ENCODE measurements at regions not wholly inside any gene's neighbourhood (a gene's known extent, or its start where the extent isn't known, plus 50 kb on each side); places are given as distances from the start of the nearest gene placed in this dataset.

DNA sequence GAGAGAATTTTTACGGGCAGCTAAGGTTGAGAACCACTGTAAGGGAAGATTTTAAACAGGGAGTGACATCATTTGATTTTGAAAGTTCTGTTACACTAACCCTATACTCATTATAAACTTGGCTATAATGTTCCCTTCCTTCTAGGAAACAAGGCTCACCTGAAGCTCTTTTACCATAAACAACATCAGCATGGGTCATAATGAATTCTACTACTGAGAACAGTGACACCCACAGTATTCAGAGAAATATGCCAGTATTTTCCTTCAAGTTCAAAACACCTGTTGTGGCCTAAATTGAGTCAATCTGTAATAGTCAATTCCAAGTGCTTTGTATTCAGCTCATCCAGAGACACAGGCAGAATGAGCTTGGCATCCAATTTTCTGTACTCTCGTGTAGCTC lies 175.3 kb upstream of the STT3B start:
- no peak for DNase-seq

DNA sequence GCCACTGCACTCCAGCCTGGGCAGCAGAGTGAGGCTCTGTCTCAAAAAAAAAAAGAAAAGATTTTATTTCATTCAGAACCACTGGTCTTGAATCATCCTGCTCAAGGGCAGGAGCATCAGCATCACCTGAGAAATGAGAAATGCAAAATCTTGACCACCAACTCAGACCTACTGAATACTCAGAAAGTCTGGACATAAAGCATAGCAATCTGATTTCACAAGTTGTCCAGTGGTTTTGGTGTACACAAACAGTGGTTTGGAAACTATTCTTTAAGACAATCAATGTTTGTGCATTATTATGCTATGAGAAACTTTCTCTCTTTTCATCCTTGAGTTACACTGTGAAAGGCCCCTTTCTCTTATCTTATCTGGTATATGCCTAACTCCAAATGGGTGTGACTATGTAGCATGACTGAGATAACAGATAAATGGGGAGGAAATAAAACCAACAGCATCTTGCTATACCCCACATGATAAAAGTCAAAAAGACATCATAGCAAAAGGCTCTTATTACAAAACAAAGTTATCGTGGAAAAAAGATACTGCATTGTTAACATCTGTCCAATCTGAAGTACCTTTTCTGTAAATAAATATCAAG lies 174.2 kb upstream of the STT3B start:
- no peak for DNase-seq

- DNase-seq = no peak
Observed at GRCh38 chr3:31361371-31362273, 171.1 kb upstream of the STT3B start.

DNA sequence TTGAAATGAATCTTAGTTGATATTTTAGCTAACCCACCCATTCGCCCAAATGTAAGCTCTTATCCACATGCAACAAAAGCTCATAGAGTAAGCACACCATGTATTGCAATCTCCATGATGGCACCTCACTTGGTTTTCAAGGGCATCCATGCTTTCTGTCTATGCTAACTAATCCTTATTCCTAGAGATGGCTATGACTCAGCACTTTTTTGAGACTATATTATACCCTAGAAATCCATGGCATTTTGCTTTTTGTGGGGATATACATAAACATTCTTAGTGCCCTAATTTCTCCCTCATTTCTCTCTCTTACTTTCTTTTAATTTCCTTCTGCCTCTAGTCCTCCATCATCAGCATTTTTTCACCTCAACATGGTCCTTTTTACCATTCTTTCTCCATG lies 168.5 kb upstream of the STT3B start:
- no peak for DNase-seq

GRCh38 chr3:31364711-31365110 lies 168.0 kb upstream of the STT3B start:
- DNase-seq = peak; percentile 13 to 18

DNA sequence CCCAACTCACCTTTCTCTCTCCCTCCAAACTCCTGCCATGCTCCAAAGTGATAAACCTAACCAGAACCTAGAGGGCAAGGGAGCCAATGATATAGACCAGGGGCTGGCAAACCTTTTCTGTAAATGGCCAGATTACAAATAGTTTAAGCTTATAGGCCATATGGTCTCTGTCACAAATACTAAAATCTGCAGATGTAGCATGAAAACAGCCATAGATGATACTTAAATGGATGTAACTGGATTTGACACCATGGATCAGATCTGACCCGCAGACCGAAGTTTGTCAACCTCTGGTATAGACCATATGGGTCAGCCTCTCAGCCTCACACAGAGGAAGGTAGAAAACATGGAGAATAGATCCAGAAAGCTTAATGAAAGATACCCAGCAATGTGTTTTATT lies 165.2 kb upstream of the STT3B start:
- no peak for DNase-seq

- DNase-seq = no peak
Observed at GRCh38 chr3:31369637-31370379, 162.9 kb upstream of the STT3B start.

- DNase-seq = no peak
Observed at GRCh38 chr3:31370380-31370666, 162.4 kb upstream of the STT3B start.

GRCh38 chr3:31370681-31371080 lies 162.0 kb upstream of the STT3B start:
- no peak for DNase-seq

DNA sequence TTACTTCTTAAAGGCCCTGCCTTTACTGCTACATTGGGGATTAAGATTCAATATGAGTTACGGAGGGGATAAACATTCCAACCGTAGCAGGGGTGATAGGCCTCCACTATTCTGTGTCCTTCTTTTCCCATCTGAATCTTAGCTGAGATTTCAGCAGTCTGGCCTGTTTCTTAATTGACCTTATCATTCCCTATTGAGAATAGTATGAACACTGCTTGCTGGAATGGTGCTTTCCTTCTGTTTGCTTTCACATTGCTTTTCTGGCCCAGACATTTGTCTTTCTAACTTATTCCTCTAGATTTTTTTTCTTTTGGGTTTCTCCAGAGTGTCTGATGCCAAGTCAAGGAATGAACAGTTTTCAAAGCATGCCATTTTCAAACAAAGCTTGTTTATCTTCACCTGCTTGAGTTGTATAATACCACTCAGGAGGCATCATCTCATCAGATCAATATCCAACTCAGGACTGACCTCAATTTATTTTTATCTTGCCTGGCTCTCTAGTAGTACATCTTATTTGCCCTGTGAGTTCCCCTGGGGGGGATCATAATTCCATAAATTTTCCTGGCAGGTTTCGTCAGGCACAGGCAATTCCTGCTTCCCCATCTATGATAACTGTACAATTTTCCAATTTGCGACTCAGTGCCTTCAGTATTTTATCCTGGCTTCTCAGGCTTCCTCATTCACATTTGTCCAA lies 161.1 kb upstream of the STT3B start:
- DNase-seq = no peak

- no peak for DNase-seq
Observed at GRCh38 chr3:31373681-31374080, 159.0 kb upstream of the STT3B start.

DNA sequence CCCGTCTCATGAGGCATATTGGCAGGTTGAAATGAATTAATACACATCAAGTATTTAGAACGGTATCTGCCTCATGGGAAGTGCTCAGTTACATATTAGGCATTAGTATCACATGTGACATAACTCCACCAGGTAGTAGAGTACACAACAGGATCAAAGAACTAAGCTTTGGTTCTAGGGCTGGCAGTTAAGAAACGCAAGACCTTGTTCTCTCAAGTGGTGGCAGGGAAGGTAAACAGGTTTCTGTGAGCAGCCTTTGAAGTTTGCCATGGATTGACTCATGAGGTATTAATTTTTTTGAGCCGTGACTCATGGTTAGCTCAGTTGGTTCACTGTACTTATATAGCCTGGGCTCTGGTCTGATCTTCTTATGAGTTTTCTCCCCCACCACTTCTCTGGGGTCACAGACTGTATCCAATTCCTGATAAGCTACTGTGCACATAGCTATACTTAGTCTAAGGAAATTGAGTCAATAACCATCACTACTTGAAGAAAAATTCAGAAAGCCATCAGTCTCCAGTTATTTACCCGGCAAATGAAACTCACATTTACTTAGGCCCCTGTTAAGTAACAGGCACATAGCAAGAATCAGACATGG lies 155.6 kb upstream of the STT3B start:
- DNase-seq = no peak

- DNase-seq = no peak
Observed at GRCh38 chr3:31378231-31378630, 154.5 kb upstream of the STT3B start.

DNA sequence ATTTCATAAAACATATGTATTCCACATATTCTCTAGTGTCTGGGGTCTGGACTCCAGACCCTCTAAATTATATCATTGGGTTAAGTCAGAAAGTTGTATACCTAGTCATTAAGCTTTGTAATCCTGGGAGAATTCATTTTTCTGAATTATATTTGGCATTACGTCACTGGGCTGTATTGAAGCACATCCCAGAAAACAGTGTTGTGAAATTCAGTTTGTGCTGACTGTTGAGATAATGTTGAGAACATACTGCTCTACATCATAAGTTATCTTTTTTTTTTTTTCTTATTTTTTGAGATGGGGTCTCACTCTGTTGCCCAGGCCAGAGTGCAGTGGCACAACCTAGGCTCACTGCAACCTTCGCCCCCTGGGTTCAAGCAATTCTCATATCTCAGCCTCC lies 153.1 kb upstream of the STT3B start:
- DNase-seq = no peak

GRCh38 chr3:31382856-31383255 lies 149.9 kb upstream of the STT3B start:
- no peak for DNase-seq

DNA sequence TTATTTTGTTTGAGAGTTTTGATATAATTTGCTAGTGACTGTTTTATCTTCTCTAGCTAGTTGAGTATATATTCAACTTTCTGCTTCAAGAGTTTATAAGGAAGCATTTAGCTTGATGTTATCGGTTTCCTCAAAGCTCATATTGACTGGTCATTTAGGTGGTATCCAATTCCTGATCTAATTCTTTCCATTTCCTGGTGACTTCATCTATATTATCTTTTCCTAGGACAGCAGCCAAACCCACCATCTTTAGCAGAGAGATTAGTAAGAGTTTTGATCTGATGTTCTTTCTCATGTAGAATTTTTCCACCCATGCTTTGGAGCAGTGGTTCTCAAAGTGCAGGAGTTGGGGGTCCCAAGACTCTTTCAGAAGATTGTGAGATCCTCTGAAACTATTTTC lies 148.6 kb upstream of the STT3B start:
- no peak for DNase-seq

DNA sequence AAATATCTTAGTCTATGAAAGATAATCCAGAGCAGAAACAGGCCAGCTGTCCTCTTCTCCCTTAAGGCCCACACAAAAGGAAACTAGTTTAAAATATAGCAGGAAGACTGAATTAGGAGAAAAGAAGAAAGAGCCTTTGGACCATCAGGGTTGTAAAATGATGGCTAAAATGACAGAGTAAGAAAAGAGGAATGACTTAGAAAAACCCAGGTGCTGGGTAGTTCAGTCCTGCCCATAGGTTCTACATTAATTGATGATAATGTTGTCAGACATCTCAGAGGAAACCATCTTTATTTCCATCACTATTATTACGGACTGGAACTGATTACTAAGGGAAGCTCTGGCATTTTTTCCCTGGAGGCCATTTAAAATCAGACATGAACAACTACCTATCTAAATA lies 142.8 kb upstream of the STT3B start:
- DNase-seq = no peak

DNA sequence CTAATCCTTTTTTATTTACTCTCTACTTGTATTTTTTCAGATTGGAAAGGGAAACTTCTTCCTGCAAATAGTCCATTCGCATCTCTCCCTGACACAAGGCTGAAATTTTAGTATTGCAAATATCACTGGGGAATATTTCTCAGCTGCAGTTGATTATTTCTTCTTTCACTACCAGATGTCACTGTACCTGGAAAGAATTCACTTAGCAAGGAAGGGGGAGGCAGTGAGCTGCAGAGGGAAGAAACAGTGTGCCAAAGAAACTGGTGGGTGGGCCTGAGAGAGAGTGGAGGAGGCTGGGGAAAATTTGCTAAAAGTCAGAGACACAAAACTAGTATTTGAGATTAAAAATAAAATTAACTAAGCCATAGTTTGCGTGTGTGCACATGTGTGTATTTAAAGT lies 142.3 kb upstream of the STT3B start:
- DNase-seq = no peak

GRCh38 chr3:31391150-31391549 lies 141.6 kb upstream of the STT3B start:
- DNase-seq = no peak

GRCh38 chr3:31392568-31392967 lies 140.2 kb upstream of the STT3B start:
- no peak for DNase-seq

DNA sequence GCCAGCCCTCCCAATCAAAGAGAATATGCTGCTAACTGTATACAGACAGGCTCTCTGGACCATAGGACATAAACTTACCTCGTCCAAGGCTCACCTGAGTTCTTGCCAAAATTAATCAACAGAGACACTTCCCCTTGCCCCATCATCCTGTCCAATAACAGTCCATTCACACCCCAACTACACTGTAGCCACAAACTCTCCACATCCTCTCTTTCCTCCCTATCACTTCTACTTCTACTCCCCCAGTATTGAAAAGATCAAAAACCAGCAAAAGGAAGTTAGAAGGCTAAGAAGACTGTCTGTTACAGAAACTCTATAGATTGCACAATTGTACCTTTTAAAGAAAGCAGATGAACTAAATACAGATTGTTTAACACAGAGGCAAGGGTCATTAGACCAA lies 133.5 kb upstream of the STT3B start:
- DNase-seq = peak; percentile 86 to 89

GRCh38 chr3:31402117-31402516 lies 130.6 kb upstream of the STT3B start:
- DNase-seq = peak; percentile 59 to 81

- DNase-seq = no peak
Observed at GRCh38 chr3:31403197-31403596, 129.5 kb upstream of the STT3B start.
